BLaER1 treated with 17β-estradiol and CSF1 and Interleukin-3, amounts not matched to agents 10 nM and 100 nM (cell line): ENCODE measurements at regions not wholly inside any gene's neighbourhood (a gene's known extent, or its start where the extent isn't known, plus 50 kb on each side); places are given as distances from the start of the nearest gene placed in this dataset.

Experiments
- H3K27ac ChIP-seq, 11 experiments: shearing (Covaris generic); formaldehyde crosslinking; 2 replicates each; pipeline ENCODE4 v1.8.1; 2022
- H3K27me3 ChIP-seq, 11 experiments: shearing (Covaris generic); formaldehyde crosslinking; 2 replicates each; pipeline ENCODE4 v1.8.1; 2022
- H3K36me3 ChIP-seq, 11 experiments: shearing (Covaris generic); formaldehyde crosslinking; 2 replicates each; pipeline ENCODE4 v1.8.1; 2022
- H3K4me1 ChIP-seq, 10 experiments: shearing (Covaris generic); formaldehyde crosslinking; 2 replicates each; pipeline ENCODE4 v1.8.1; 2022
- H3K4me2 ChIP-seq, 11 experiments: shearing (Covaris generic); formaldehyde crosslinking; 2 replicates each; pipeline ENCODE4 v1.8.1; 2022
- H3K4me3 ChIP-seq, 10 experiments: shearing (Covaris generic); formaldehyde crosslinking; 2 replicates each; pipeline ENCODE4 v1.8.1; 2022
- H3K9ac ChIP-seq, 11 experiments: shearing (Covaris generic); formaldehyde crosslinking; 2 replicates each; pipeline ENCODE4 v1.8.1; 2022
- H3K9me3 ChIP-seq, 11 experiments: shearing (Covaris generic); formaldehyde crosslinking; replicated peaks in 1 of 11; 2 replicates each; pipeline ENCODE4 v1.8.1; 2022
- H4K20me1 ChIP-seq, 11 experiments: shearing (Covaris generic); formaldehyde crosslinking; 2 replicates each; pipeline ENCODE4 v1.8.1; 2022
- Cebpa-rat ChIP-seq, 11 experiments: shearing (Covaris generic); IDR thresholded peaks; 2 replicates each; pipeline ENCODE4 v1.8.1; 2022

- Histone ChIP-seq H3K4me1 (peaks cover 0 to 35% (median 5%) of the 10 kb centered on the region in 10 experiments; a peak in 12 of 20 replicates), H3K27ac (no peak overlapping the region), H3K9ac (no peak overlapping the region), H3K4me2 (no peak overlapping the region), H3K36me3 (peaks cover 0 to 49% (median 24%) of the 10 kb centered on the region in 11 experiments; a peak in 18 of 22 replicates), H3K4me3 (no peak overlapping the region), H3K9me3 (no peaks in the 10 kb centered on the region), H3K27me3 (no peaks in the 10 kb centered on the region), H4K20me1 (peaks cover 0 to 59% (median 0%) of the 10 kb centered on the region in 11 experiments; a peak in 3 of 22 replicates)
- no peak for TF ChIP-seq Cebpa-rat (IDR thresholded peaks at IDR 0.05)
Observed at GRCh38 chr2:16607301-16607700, 58.3 kb downstream of the CYRIA start.

- no peak overlapping the region for H3K9ac ChIP-seq
- peaks cover 0 to 64% (median 37%) of the 10 kb centered on the region in 11 experiments; a peak in 19 of 22 replicates for H3K36me3 ChIP-seq
- peaks cover 8 to 20% (median 10%) of the 10 kb centered on the region in 11 experiments; a peak in 20 of 22 replicates for H3K9me3 ChIP-seq
- H4K20me1 ChIP-seq: peaks cover 0 to 61% (median 0%) of the 10 kb centered on the region in 11 experiments; a peak in 5 of 22 replicates
- H3K27ac ChIP-seq: no peak overlapping the region
- no peak overlapping the region for H3K4me3 ChIP-seq
- no peaks in the 10 kb centered on the region for H3K27me3 ChIP-seq
- H3K4me1 ChIP-seq: peaks cover 0 to 14% (median 5%) of the 10 kb centered on the region in 10 experiments; a peak in 12 of 20 replicates
- H3K4me2 ChIP-seq: no peak overlapping the region
- TF ChIP-seq Cebpa-rat (IDR thresholded peaks at IDR 0.05): no peak
Observed at GRCh38 chr2:16604236-16604635, 61.4 kb downstream of the CYRIA start.

GRCh38 chr2:16591370-16591933, 74.2 kb downstream of the CYRIA start:
- H3K9ac ChIP-seq: no peak overlapping the region
- H3K9me3 ChIP-seq: peaks cover 0 to 5% (median 0%) of the 10 kb centered on the region in 11 experiments; a peak in 3 of 22 replicates
- peak overlapping the region; percentile 27 to 69 (median 58); a peak in 21 of 22 replicates for H3K4me2 ChIP-seq
- TF ChIP-seq Cebpa-rat (IDR thresholded peaks at IDR 0.05): no peak
- no peak overlapping the region for H3K4me3 ChIP-seq
- H4K20me1 ChIP-seq: peaks cover 0 to 37% (median 10%) of the 10 kb centered on the region in 11 experiments; a peak in 11 of 22 replicates
- no peak overlapping the region for H3K27ac ChIP-seq
- peaks cover 0 to 42% (median 16%) of the 10 kb centered on the region in 11 experiments; a peak in 19 of 22 replicates for H3K36me3 ChIP-seq
- H3K27me3 ChIP-seq: no peaks in the 10 kb centered on the region
- H3K4me1 ChIP-seq: peaks cover 13 to 23% (median 19%) of the 10 kb centered on the region in 10 experiments

DNA sequence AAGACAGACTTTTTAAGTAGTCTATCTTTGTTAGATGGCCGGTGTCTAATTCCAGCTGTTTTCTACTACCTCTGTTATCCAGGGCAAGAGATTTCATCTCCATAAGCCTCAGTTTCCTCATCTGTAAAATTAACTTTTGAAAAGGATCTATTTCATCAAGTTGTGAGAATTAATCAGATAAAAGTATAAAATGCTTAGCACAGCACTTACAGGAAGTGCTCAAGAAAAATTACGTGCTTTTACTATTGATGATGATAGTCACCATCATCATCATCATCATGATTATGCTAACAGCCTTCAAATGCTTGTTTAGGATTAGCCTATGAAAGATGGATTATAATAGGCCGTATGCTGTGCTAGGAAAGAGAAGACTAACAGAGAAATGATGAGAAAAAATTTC, 76.2 kb downstream of the CYRIA start:
- no peak overlapping the region for H3K4me2 ChIP-seq
- no peak overlapping the region for H3K4me3 ChIP-seq
- no peaks in the 10 kb centered on the region for H3K27me3 ChIP-seq
- no peak overlapping the region for H3K27ac ChIP-seq
- TF ChIP-seq Cebpa-rat (IDR thresholded peaks at IDR 0.05): no peak
- peaks cover 0 to 5% (median 0%) of the 10 kb centered on the region in 11 experiments; a peak in 3 of 22 replicates for H3K9me3 ChIP-seq
- peaks cover 0 to 43% (median 11%) of the 10 kb centered on the region in 11 experiments; a peak in 11 of 22 replicates for H4K20me1 ChIP-seq
- H3K4me1 ChIP-seq: peaks cover 19 to 37% (median 34%) of the 10 kb centered on the region in 10 experiments
- no peak overlapping the region for H3K9ac ChIP-seq
- peaks cover 0 to 46% (median 19%) of the 10 kb centered on the region in 11 experiments; a peak in 19 of 22 replicates for H3K36me3 ChIP-seq

- no peak overlapping the region for H3K4me2 ChIP-seq
- no peaks in the 10 kb centered on the region for H3K27me3 ChIP-seq
- no peak for TF ChIP-seq Cebpa-rat (IDR thresholded peaks at IDR 0.05)
- H3K36me3 ChIP-seq: peaks cover 0 to 53% (median 20%) of the 10 kb centered on the region in 11 experiments; a peak in 19 of 22 replicates
- H3K4me3 ChIP-seq: no peak overlapping the region
- peaks cover 0 to 45% (median 12%) of the 10 kb centered on the region in 11 experiments; a peak in 11 of 22 replicates for H4K20me1 ChIP-seq
- peaks cover 19 to 45% (median 41%) of the 10 kb centered on the region in 10 experiments for H3K4me1 ChIP-seq
- H3K9ac ChIP-seq: no peak overlapping the region
- no peak overlapping the region for H3K27ac ChIP-seq
- peaks cover 0 to 5% (median 0%) of the 10 kb centered on the region in 11 experiments; a peak in 3 of 22 replicates for H3K9me3 ChIP-seq
Observed at GRCh38 chr2:16588565-16588964, 77.1 kb downstream of the CYRIA start.

- Histone ChIP-seq H3K4me2 (no peak overlapping the region), H3K9ac (no peak overlapping the region), H3K4me3 (no peak overlapping the region), H4K20me1 (peaks cover 0 to 45% (median 12%) of the 10 kb centered on the region in 11 experiments; a peak in 11 of 22 replicates), H3K9me3 (peaks cover 0 to 5% (median 0%) of the 10 kb centered on the region in 11 experiments; a peak in 3 of 22 replicates), H3K4me1 (peaks cover 19 to 50% (median 42%) of the 10 kb centered on the region in 10 experiments), H3K36me3 (peaks cover 0 to 62% (median 30%) of the 10 kb centered on the region in 11 experiments; a peak in 20 of 22 replicates), H3K27ac (no peak overlapping the region), H3K27me3 (no peaks in the 10 kb centered on the region)
- no peak for TF ChIP-seq Cebpa-rat (IDR thresholded peaks at IDR 0.05)
Observed at GRCh38 chr2:16587601-16588000, 78.0 kb downstream of the CYRIA start.

- peaks cover 0 to 62% (median 30%) of the 10 kb centered on the region in 11 experiments; a peak in 20 of 22 replicates for H3K36me3 ChIP-seq
- no peak overlapping the region for H3K4me3 ChIP-seq
- no peak for TF ChIP-seq Cebpa-rat (IDR thresholded peaks at IDR 0.05)
- no peak overlapping the region for H3K9ac ChIP-seq
- H3K9me3 ChIP-seq: peaks cover 0 to 5% (median 0%) of the 10 kb centered on the region in 11 experiments; a peak in 3 of 22 replicates
- peaks cover 0 to 30% (median 3%) of the 10 kb centered on the region in 11 experiments; a peak in 4 of 22 replicates for H4K20me1 ChIP-seq
- peaks cover 0 to 36% (median 22%) of the 10 kb centered on the region in 10 experiments; a peak in 15 of 20 replicates for H3K4me1 ChIP-seq
- peak overlapping the region in 7 of 11 experiments; percentile 26 to 77 (median 66); a peak in 15 of 22 replicates for H3K4me2 ChIP-seq
- no peaks in the 10 kb centered on the region for H3K27me3 ChIP-seq
- peak overlapping the region in 4 of 11 experiments; percentile 24 to 49 (median 46); a peak in 7 of 22 replicates for H3K27ac ChIP-seq
Observed at GRCh38 chr2:16584824-16585540, 80.7 kb downstream of the CYRIA start.

DNA sequence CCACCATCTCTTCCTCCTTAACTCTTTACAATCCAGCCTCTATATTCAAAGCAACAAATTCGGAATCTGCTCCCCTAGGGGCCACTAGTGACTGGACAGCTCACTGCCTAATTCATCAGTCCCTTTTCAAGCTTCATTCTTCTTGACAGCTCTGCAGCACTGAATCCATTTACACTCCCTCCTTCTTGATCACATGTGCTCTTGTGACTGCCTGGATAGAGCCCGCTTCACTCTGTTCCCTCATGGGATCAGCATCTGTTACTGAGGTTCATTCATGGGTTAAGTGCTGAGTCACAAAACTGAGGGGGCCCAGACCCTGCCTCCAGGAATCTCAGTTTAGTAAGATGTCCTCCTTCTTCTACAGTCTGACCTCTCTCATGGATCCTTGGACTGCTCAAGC, 81.5 kb downstream of the CYRIA start:
- Histone ChIP-seq H3K27me3 (no peaks in the 10 kb centered on the region), H3K4me3 (no peak overlapping the region), H3K9me3 (peaks cover 0 to 5% (median 0%) of the 10 kb centered on the region in 11 experiments; a peak in 3 of 22 replicates), H3K27ac (peak overlapping the region in 4 of 11 experiments; percentile 4 to 48 (median 35); a peak in 6 of 22 replicates), H3K4me2 (peak overlapping the region in 7 of 11 experiments; percentile 26 to 77 (median 66); a peak in 11 of 22 replicates), H3K4me1 (peaks cover 0 to 36% (median 22%) of the 10 kb centered on the region in 10 experiments; a peak in 15 of 20 replicates), H3K9ac (no peak overlapping the region), H4K20me1 (peaks cover 0 to 31% (median 0%) of the 10 kb centered on the region in 11 experiments; a peak in 3 of 22 replicates), H3K36me3 (peaks cover 0 to 59% (median 30%) of the 10 kb centered on the region in 11 experiments; a peak in 20 of 22 replicates)
- no peak for TF ChIP-seq Cebpa-rat (IDR thresholded peaks at IDR 0.05)
